Transverse colon (tissue), 4 donors: ENCODE measurements at regions not wholly inside any gene's neighbourhood (a gene's known extent, or its start where the extent isn't known, plus 50 kb on each side); places are given as distances from the start of the nearest gene placed in this dataset.

Experiments
- POLR2A ChIP-seq: fragments of 450-650 bp; IDR thresholded peaks from one replicate; pipeline ENCODE4 v1.6.1; 2016; ENCODE audit warnings: antibody characterized with exemption, mild to moderate bottlenecking, moderate library complexity
- POLR2AphosphoS5 ChIP-seq, 3 donors: sonication (generic); formaldehyde crosslinking; IDR thresholded peaks; one replicate each; pipeline ENCODE4 v1.6.1; 2016; ENCODE audit warnings: antibody characterized with exemption in 3 of 3
- TF ChIP-seq, protein P1 (sequence below), 5 experiments: fragments of 200-600 bp in 3 of 5; fragments of 450-650 bp in 2 of 5; sonication (generic) in 3 of 5; IDR thresholded peaks; 1 replicate in 2 of 5; 2 replicates in 3 of 5; pipeline ENCODE4 v1.5.1; 2016 to 2017; ENCODE audit warnings: antibody characterized with exemption in 5 of 5, inconsistent platforms in 3 of 5, mild to moderate bottlenecking in 2 of 5, moderate library complexity in 1 of 5

DNA sequence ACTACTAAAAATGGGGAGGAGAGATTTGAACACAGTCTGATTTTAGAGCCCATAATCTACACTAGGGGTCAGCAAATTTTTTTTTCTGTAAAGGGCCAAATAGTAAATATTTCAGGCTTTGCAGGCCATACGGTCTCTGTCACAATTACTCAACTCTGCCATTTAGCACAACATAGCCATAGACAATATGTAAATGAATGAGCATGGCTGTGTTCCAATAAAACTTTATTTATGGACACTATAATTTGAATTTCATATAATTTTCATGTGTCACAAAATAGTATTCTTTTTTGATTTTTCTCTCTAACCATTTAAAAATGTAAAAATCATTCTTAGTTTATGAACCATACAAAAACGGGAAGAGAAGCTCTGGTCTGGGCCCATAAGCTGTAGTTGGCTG lies 309.4 kb downstream of the GPD2 start:
- TF ChIP-seq, protein P1, sequence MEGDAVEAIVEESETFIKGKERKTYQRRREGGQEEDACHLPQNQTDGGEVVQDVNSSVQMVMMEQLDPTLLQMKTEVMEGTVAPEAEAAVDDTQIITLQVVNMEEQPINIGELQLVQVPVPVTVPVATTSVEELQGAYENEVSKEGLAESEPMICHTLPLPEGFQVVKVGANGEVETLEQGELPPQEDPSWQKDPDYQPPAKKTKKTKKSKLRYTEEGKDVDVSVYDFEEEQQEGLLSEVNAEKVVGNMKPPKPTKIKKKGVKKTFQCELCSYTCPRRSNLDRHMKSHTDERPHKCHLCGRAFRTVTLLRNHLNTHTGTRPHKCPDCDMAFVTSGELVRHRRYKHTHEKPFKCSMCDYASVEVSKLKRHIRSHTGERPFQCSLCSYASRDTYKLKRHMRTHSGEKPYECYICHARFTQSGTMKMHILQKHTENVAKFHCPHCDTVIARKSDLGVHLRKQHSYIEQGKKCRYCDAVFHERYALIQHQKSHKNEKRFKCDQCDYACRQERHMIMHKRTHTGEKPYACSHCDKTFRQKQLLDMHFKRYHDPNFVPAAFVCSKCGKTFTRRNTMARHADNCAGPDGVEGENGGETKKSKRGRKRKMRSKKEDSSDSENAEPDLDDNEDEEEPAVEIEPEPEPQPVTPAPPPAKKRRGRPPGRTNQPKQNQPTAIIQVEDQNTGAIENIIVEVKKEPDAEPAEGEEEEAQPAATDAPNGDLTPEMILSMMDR (IDR thresholded peaks at IDR 0.05) = no peak
- TF ChIP-seq POLR2AphosphoS5 (IDR thresholded peaks at IDR 0.05) = no peak
- TF ChIP-seq POLR2A = no peak
